Vagina (tissue), 2 donors: ENCODE measurements at regions not wholly inside any gene's neighbourhood (a gene's known extent, or its start where the extent isn't known, plus 50 kb on each side); places are given as distances from the start of the nearest gene placed in this dataset.

Experiments
- DNase-seq, 2 donors: peaks; one replicate each; pipeline ENCODE4 v3.0.0-alpha.2; 2017; ENCODE audit errors: extremely low spot score in 2 of 2
- H3K27ac ChIP-seq: fragments of 200-600 bp; sonication (generic); one replicate; pipeline ENCODE4 v1.5.1; 2019
- H3K27me3 ChIP-seq: fragments of 200-600 bp; sonication (generic); one replicate; pipeline ENCODE4 v1.5.1; 2019
- H3K36me3 ChIP-seq, 2 donors: fragments of 200-600 bp; sonication (generic); one replicate each; pipeline ENCODE4 v1.5.1; 2017 to 2019
- H3K4me1 ChIP-seq: fragments of 200-600 bp; sonication (generic); one replicate; pipeline ENCODE4 v1.5.1; 2019
- H3K4me3 ChIP-seq, 2 donors: fragments of 200-600 bp; sonication (generic); 1 replicate in 1 of 2; 2 replicates in 1 of 2; pipeline ENCODE4 v1.5.1; 2016 to 2019
- H3K9me3 ChIP-seq: fragments of 200-600 bp; sonication (generic); one replicate; pipeline ENCODE4 v1.5.1; 2019
- CTCF ChIP-seq, 3 experiments: fragments of 450-650 bp in 2 of 3; fragments of 200-600 bp in 1 of 3; sonication (generic) in 1 of 3; IDR thresholded peaks; one replicate each; pipeline ENCODE4 v1.5.1; 2017 to 2019; ENCODE audit warnings: antibody characterized with exemption in 3 of 3, mild to moderate bottlenecking in 2 of 3, moderate library complexity in 2 of 3
- POLR2A ChIP-seq, 2 donors: fragments of 450-650 bp; IDR thresholded peaks; one replicate each; pipeline ENCODE4 v1.6.1; 2017; ENCODE audit warnings: antibody characterized with exemption in 2 of 2, mild to moderate bottlenecking in 2 of 2, moderate library complexity in 2 of 2
- POLR2AphosphoS5 ChIP-seq, 2 donors: sonication (generic); formaldehyde crosslinking; IDR thresholded peaks; one replicate each; pipeline ENCODE4 v1.9.0; 2017; ENCODE audit warnings: antibody characterized with exemption in 2 of 2, mild to moderate bottlenecking in 2 of 2, low read depth in 1 of 2; ENCODE audit not compliant: insufficient read depth in 1 of 2
- intact Hi-C: fragments of 100-400 bp; cut with DNase I; formaldehyde crosslinking; loops from one replicate; pipeline ENCODE4 v1.15.1; 2023

- H3K4me1 ChIP-seq = peaks cover 12% of the 10 kb centered on the region
- H3K9me3 ChIP-seq = no peaks in the 10 kb centered on the region
- no peak for TF ChIP-seq POLR2A (IDR thresholded peaks at IDR 0.05)
- no peak for TF ChIP-seq POLR2AphosphoS5 (IDR thresholded peaks at IDR 0.05; ENCODE audit: insufficient read depth in 1 of 2, low read depth in 1 of 2)
- TF ChIP-seq CTCF (IDR thresholded peaks at IDR 0.05) = no peak
- intact Hi-C loops = no loop called here
- DNase-seq = no peak
- H3K36me3 ChIP-seq = no peaks in the 10 kb centered on the region
- H3K27ac ChIP-seq = no peak overlapping the region
- peak overlapping the region; percentile 30 to 33 for H3K4me3 ChIP-seq
- H3K27me3 ChIP-seq = no peaks in the 10 kb centered on the region
Measured at GRCh38 chr10:131452926-131453720, 141.6 kb upstream of the TCERG1L start.

- peak overlapping the region; percentile 30 to 33 for H3K4me3 ChIP-seq
- DNase-seq = no peak
- no peaks in the 10 kb centered on the region for H3K9me3 ChIP-seq
- H3K4me1 ChIP-seq = peaks cover 12% of the 10 kb centered on the region
- H3K27me3 ChIP-seq = no peaks in the 10 kb centered on the region
- no peaks in the 10 kb centered on the region for H3K36me3 ChIP-seq
- no peak for TF ChIP-seq POLR2A (IDR thresholded peaks at IDR 0.05)
- peak; percentile 13 to 82 (median 38) for TF ChIP-seq CTCF (IDR thresholded peaks at IDR 0.05)
- intact Hi-C loops = no loop called here
- H3K27ac ChIP-seq = no peak overlapping the region
Measured at GRCh38 chr10:131453721-131454634, 142.5 kb upstream of the TCERG1L start.

GRCh38 chr10:131456411-131456810, 144.9 kb upstream of the TCERG1L start:
- peaks cover 12% of the 10 kb centered on the region for H3K4me1 ChIP-seq
- DNase-seq = no peak
- no peaks in the 10 kb centered on the region for H3K9me3 ChIP-seq
- H3K27ac ChIP-seq = no peak overlapping the region
- H3K36me3 ChIP-seq = no peaks in the 10 kb centered on the region
- TF ChIP-seq CTCF (IDR thresholded peaks at IDR 0.05) = no peak
- no peak for TF ChIP-seq POLR2AphosphoS5 (IDR thresholded peaks at IDR 0.05; ENCODE audit: insufficient read depth in 1 of 2, low read depth in 1 of 2)
- no peak for TF ChIP-seq POLR2A (IDR thresholded peaks at IDR 0.05)
- no peak overlapping the region for H3K4me3 ChIP-seq
- intact Hi-C loops = no loop called here
- H3K27me3 ChIP-seq = no peaks in the 10 kb centered on the region

- Histone ChIP-seq H3K27me3 (no peaks in the 10 kb centered on the region), H3K4me3 (no peak overlapping the region), H3K9me3 (no peaks in the 10 kb centered on the region), H3K36me3 (no peaks in the 10 kb centered on the region), H3K27ac (no peak overlapping the region), H3K4me1 (no peaks in the 10 kb centered on the region)
- no peak for DNase-seq
- intact Hi-C loops = no loop called here
- TF ChIP-seq POLR2AphosphoS5 (IDR thresholded peaks at IDR 0.05; ENCODE audit: insufficient read depth in 1 of 2, low read depth in 1 of 2) (no peak), POLR2A (IDR thresholded peaks at IDR 0.05) (no peak), CTCF (IDR thresholded peaks at IDR 0.05) (no peak)
Measured at GRCh38 chr10:131461093-131461492, 149.6 kb upstream of the TCERG1L start.
